Stimulated activated memory B cell treated with anti-CD40 and anti-IgM and Interleukin-4, amounts not matched to agents 10 μg/mL and 1 μg/mL and 100 μg/mL, for 72 hours (primary cell): ENCODE measurements at regions not wholly inside any gene's neighbourhood (a gene's known extent, or its start where the extent isn't known, plus 50 kb on each side); places are given as distances from the start of the nearest gene placed in this dataset.

Source experiments
- ATAC-seq: fragments of 150-1000 bp; cut with Tn5 transposase; 2 replicates; pipeline ENCODE4 v1.10.0; 2021
- H3K27ac Mint-ChIP-seq: one replicate; pipeline ENCODE4 v1.8.0; 2022; ENCODE audit warnings: mild to moderate bottlenecking, mixed read lengths
- H3K27me3 Mint-ChIP-seq: one replicate; pipeline ENCODE4 v1.8.0; 2022; ENCODE audit warnings: mixed read lengths
- H3K36me3 Mint-ChIP-seq: one replicate; pipeline ENCODE4 v1.8.0; 2022; ENCODE audit warnings: mixed read lengths
- H3K4me1 Mint-ChIP-seq: one replicate; pipeline ENCODE4 v1.8.0; 2022; ENCODE audit warnings: mixed read lengths
- H3K4me3 Mint-ChIP-seq: one replicate; pipeline ENCODE4 v1.8.0; 2022; ENCODE audit warnings: mild to moderate bottlenecking, moderate library complexity, mixed read lengths
- H3K9me3 Mint-ChIP-seq: one replicate; pipeline ENCODE4 v1.8.0; 2022; ENCODE audit warnings: mixed read lengths

DNA sequence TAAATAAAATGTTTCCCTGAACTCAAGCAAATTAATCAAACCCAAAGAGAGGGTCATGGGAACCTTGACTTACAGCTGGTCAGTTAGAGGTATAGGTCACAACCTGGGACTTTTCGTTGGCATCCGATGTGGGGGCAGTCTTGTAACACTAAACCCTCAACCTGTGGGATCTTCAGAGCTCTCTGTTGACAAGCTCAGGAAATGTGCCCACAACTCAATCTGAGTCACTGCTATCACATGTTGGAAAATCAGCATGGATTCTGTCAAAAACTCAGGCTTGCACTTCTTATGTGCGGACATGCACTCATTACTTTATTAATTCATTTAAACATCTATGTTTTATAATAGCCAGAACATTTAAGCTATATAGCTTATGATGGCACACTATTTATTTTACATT, 424.6 kb upstream of the SORCS1 start:
- no peaks in the 10 kb centered on the region for H3K36me3 Mint-ChIP-seq
- H3K4me1 Mint-ChIP-seq: no peaks in the 10 kb centered on the region
- peaks cover 14% of the 10 kb centered on the region for H3K9me3 Mint-ChIP-seq
- no peaks in the 10 kb centered on the region for H3K27me3 Mint-ChIP-seq
- no peak overlapping the region for H3K27ac Mint-ChIP-seq
- no peak overlapping the region for H3K4me3 Mint-ChIP-seq
- ATAC-seq: no peak

DNA sequence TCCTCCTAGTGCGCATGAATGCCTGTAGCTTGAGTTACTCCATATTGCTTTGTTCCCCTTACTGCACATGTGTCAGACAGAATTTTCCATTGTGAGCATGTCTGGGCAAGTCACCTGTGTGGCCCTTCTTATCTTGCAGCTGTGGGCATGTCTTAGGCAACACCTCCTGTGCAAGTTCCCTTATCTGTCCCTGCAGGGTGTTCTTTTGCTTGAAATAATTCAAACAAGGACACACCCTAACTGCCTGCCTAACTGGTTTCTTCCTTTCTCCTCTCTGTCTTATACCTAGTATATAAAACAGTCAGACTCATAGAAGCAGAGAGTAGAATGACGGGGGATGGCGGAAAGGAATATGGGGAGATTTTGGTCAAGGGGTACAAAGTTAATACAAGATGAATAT, 421.1 kb upstream of the SORCS1 start:
- Mint-ChIP-seq H3K36me3 (no peaks in the 10 kb centered on the region), H3K4me3 (no peak overlapping the region)
- ATAC-seq: no peak

DNA sequence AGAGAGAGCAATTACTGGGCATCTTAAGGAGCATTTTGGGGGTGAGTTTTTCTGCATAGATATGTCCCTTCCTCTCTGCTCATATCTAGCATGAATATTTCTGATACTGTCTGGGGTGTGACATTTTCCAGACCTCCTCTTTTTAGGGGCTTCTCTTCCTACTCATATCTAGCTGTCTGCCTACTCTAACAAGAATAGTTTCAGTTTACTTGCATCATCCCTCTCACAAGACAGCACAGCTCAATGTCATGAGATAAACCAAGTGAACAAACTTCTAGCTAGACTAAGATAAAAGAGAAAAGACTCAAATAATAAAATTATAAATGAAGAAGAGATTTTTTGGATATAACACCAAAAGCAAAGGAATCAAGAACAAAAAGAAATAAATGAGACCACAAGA, 419.5 kb upstream of the SORCS1 start:
- Mint-ChIP-seq H3K4me1 (no peaks in the 10 kb centered on the region), H3K36me3 (no peaks in the 10 kb centered on the region), H3K27me3 (no peaks in the 10 kb centered on the region), H3K27ac (no peak overlapping the region), H3K9me3 (peaks cover 14% of the 10 kb centered on the region), H3K4me3 (no peak overlapping the region)
- ATAC-seq: no peak

More for the DNA sequence above, 421.1 kb upstream of the SORCS1 start:
- Mint-ChIP-seq H3K4me1 (no peaks in the 10 kb centered on the region), H3K27me3 (no peaks in the 10 kb centered on the region), H3K27ac (no peak overlapping the region), H3K9me3 (peaks cover 14% of the 10 kb centered on the region)

DNA sequence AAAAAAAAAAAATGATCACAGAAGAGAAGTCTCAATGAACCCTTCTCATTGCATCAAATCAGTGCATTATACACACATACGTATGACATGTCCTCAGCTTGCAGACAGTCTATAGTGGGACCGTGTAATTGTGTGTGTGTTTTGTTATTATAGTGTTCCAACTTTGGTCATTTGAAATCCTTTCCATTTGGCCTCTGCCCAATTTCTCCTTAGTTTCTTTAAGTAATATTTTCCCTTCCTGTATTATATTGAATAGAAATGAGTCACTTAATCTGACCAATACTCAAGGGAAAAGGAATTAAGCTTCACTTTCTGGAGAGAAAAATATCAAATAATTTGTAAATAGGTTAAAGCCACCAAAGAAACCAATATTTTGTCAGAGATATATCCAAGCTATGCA, 415.5 kb upstream of the SORCS1 start:
- H3K27me3 Mint-ChIP-seq: no peaks in the 10 kb centered on the region
- H3K4me1 Mint-ChIP-seq: no peaks in the 10 kb centered on the region
- no peak for ATAC-seq
- no peaks in the 10 kb centered on the region for H3K36me3 Mint-ChIP-seq
- peaks cover 2% of the 10 kb centered on the region for H3K9me3 Mint-ChIP-seq
- H3K27ac Mint-ChIP-seq: no peak overlapping the region
- H3K4me3 Mint-ChIP-seq: no peak overlapping the region

DNA sequence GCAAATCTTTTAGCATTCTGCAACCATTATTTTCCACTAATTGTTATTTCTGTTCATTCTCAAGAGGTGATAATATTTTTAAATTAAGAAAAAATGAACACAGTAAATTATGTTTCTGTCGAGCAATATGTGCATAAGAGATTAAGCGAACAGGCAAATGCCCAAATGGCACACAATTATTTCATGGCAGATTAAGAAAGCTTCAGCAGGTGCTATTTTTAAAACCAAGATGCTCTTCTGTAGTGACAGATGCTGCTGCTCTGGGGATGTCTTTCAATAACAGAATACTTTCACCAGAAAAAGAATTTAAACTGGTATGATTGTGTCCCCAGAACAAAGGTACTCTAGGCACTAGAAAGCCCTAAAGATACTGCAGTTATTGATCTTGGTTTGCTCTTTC, 412.7 kb upstream of the SORCS1 start:
- H3K27ac Mint-ChIP-seq: no peak overlapping the region
- H3K27me3 Mint-ChIP-seq: no peaks in the 10 kb centered on the region
- H3K9me3 Mint-ChIP-seq: no peaks in the 10 kb centered on the region
- no peak overlapping the region for H3K4me3 Mint-ChIP-seq
- H3K4me1 Mint-ChIP-seq: no peaks in the 10 kb centered on the region
- H3K36me3 Mint-ChIP-seq: no peaks in the 10 kb centered on the region
- ATAC-seq: no peak

DNA sequence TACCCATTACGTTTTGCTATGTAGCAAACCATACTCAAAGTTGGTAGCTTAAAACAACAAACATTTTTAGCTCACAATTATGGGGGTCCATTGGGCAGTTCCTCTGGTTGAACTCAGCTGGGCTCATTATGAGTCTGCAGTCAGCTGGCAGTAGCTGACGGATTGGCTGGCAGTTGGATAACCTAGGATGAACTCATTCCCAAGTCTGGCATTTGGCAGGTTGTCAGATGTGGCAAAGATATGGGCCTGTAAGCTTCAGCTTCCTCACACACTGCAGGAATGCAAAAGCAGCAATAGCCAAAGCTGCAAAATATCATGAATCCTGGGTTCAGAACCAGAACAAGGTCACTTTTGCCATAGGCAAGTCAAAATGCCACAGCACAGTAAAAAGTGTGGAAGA, 412.2 kb upstream of the SORCS1 start:
- no peak for ATAC-seq
- H3K36me3 Mint-ChIP-seq: no peaks in the 10 kb centered on the region
- no peak overlapping the region for H3K4me3 Mint-ChIP-seq
- H3K4me1 Mint-ChIP-seq: no peaks in the 10 kb centered on the region
- H3K27me3 Mint-ChIP-seq: no peaks in the 10 kb centered on the region
- no peak overlapping the region for H3K27ac Mint-ChIP-seq
- H3K9me3 Mint-ChIP-seq: no peaks in the 10 kb centered on the region

DNA sequence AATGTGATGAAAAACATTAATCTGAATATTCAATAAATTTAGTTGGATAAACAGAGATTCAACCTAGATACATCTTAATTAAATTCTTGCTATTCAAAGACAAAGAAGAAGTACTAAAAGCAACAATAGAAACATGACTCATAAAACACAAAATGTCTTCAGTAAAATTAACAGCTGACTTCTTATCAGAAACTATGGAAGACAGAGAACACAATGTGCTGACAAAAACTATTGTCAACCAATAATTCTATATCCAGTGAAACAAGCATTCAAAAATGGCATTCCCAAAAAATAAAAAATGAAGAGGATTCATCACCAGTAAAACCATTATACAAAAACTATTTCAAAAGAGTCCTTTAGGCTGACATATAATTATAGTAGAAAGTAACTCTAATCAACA, 400.5 kb upstream of the SORCS1 start:
- Mint-ChIP-seq H3K36me3 (no peaks in the 10 kb centered on the region), H3K4me1 (no peaks in the 10 kb centered on the region), H3K9me3 (peaks cover 3% of the 10 kb centered on the region), H3K27me3 (no peaks in the 10 kb centered on the region), H3K4me3 (no peak overlapping the region), H3K27ac (no peak overlapping the region)
- ATAC-seq: no peak

DNA sequence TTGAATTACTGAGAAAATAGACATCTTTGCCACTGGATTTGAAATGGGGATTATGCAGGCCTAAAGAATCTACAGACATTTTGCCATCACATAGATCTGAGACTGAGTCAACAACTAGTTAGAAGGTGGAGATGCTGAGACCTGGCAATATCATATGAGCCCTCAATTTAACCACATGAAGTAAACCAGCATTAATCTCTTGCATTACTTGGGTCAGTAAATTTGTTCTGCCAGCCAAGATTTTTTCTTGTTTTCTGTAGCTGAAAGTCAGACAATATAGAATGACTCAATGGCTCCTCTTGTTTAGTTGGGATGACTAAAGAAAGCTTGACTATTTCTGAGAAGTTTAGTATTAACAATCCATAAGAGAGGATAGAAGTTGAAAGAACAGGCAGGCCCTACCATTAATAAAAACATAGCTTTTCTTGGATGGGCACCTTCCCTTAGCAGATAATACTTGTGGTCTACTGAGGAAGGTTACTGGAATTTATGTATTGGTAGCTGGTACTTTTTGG, 396.7 kb upstream of the SORCS1 start:
- Mint-ChIP-seq H3K27ac (no peak overlapping the region), H3K27me3 (no peaks in the 10 kb centered on the region), H3K36me3 (no peaks in the 10 kb centered on the region), H3K4me3 (no peak overlapping the region), H3K9me3 (peaks cover 3% of the 10 kb centered on the region), H3K4me1 (no peaks in the 10 kb centered on the region)
- ATAC-seq: no peak

DNA sequence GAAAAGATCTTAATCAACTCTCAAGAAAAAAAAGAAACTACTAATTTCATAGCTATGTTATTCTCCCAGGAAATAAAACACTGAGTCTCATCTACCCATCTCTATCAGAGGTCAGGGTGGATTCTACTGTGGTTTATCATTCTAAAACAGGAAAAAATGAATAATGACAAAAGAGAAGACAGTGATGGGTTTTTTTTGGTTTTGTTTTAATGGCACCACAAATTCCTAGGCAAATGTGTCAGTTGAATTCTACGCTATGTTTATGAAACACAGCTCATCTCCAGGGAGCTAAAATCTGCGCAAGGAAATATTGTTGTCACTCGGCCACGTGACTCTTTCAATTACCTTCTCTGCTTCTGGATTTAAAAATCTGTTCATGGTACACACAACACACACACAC, 393.4 kb upstream of the SORCS1 start:
- no peak for ATAC-seq
- Mint-ChIP-seq H3K4me3 (no peak overlapping the region), H3K9me3 (no peaks in the 10 kb centered on the region), H3K4me1 (peaks cover 14% of the 10 kb centered on the region), H3K27ac (no peak overlapping the region), H3K27me3 (no peaks in the 10 kb centered on the region), H3K36me3 (no peaks in the 10 kb centered on the region)

DNA sequence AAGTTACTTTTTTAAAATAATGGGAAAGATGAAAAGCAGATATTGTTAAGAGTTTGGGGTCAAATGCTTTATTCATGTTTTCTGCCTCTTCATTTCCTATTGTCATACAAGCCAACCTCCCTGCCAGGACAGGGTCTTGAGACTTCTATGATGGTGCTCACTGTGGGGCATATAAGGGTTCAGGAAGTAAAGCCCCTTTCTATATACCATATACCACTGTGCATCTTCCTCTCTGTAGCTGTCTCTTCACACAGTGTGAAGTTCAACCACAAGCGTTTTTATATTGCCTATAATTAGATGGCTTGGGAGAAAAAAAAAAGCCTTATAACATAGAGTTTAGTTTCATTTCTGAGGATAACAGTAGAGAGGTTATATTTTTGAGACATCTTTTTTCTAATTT, 389.8 kb upstream of the SORCS1 start:
- Mint-ChIP-seq H3K4me1 (peaks cover 14% of the 10 kb centered on the region), H3K36me3 (no peaks in the 10 kb centered on the region), H3K9me3 (no peaks in the 10 kb centered on the region), H3K27me3 (no peaks in the 10 kb centered on the region), H3K27ac (no peak overlapping the region), H3K4me3 (no peak overlapping the region)
- ATAC-seq: peak; percentile 48

DNA sequence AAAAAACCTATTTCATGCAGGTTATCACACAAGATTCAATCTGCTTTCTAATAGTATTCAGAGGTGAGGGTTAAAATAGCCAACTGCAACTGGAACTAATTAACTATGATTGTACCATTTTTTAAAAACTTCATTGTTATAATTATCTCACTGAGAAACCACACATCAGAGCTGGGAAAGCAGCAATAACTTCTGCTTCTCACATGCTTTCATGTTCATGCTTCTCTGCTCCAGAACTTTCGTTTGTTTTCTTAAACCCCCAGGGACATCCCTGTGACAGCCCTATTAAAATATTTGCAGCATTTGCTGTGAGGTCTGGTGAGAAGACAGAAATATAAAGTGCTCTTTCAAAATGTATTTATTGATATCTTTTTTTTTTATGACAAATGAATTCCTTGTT, 389.0 kb upstream of the SORCS1 start:
- Mint-ChIP-seq H3K27me3 (no peaks in the 10 kb centered on the region), H3K36me3 (no peaks in the 10 kb centered on the region), H3K9me3 (no peaks in the 10 kb centered on the region), H3K4me3 (no peak overlapping the region), H3K4me1 (peaks cover 14% of the 10 kb centered on the region), H3K27ac (no peak overlapping the region)
- ATAC-seq: peak; percentile 62

DNA sequence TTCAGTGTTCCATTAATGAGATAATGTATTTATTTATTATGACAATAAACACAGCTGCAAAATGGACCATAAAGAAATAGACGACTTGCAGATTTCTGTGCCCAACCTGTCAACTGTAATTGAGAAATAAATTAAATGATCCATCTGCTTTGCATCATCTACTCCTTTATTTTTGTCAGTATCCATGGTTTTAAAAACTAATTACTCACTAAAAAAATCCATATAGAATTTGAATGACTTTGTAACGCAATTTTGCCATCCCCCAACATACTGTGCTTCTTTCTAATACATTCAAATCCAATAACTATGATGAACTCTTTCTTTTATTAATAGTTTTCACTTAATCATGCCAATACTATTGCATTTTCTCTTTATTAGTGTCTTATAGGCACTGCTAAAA, 388.5 kb upstream of the SORCS1 start:
- no peak for ATAC-seq
- no peak overlapping the region for H3K4me3 Mint-ChIP-seq
- no peak overlapping the region for H3K27ac Mint-ChIP-seq
- no peaks in the 10 kb centered on the region for H3K36me3 Mint-ChIP-seq
- peaks cover 14% of the 10 kb centered on the region for H3K4me1 Mint-ChIP-seq
- H3K9me3 Mint-ChIP-seq: no peaks in the 10 kb centered on the region
- no peaks in the 10 kb centered on the region for H3K27me3 Mint-ChIP-seq

DNA sequence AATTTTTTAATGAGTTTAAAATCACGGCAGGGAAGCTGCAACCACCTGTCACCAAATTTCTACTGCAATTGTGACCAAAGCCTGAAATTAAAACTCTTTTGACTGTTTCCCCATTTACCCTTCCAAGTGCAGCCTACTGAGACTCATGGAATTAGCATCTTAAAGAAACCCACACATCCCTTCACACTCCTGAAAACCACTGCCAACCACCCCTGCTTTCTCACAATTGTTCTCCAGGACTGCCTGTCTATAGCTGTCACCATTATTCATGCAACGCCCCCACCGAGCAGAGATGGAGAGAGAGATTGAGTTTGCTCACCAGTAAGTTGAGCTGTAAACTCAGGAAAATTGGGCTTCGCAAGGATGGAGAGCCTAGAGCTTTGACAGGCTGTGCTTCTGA, 383.8 kb upstream of the SORCS1 start:
- no peak overlapping the region for H3K27ac Mint-ChIP-seq
- no peaks in the 10 kb centered on the region for H3K27me3 Mint-ChIP-seq
- peaks cover under 1% of the 10 kb centered on the region for H3K9me3 Mint-ChIP-seq
- H3K4me1 Mint-ChIP-seq: no peaks in the 10 kb centered on the region
- H3K4me3 Mint-ChIP-seq: no peak overlapping the region
- no peak for ATAC-seq
- no peaks in the 10 kb centered on the region for H3K36me3 Mint-ChIP-seq

DNA sequence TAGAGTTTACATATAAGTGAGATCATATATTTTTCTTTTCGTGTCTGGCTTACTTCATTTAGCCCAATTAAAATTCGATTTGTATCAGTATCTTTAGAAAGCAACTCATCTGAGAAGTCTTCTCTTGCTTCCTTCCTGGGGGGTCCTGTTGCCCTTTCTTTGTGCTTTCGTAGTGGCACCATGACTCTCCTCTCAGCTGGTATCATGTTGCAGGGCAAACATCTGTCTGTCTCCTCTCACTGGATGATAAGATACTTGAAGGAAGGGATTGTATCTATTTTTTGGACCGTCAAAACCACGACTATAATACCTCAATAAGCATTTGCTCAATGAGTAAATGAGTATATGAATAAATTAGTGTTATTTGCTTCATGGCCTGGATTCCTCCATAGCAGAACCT, 382.5 kb upstream of the SORCS1 start:
- H3K4me3 Mint-ChIP-seq: no peak overlapping the region
- H3K36me3 Mint-ChIP-seq: no peaks in the 10 kb centered on the region
- H3K27me3 Mint-ChIP-seq: no peaks in the 10 kb centered on the region
- no peak for ATAC-seq
- peaks cover 3% of the 10 kb centered on the region for H3K9me3 Mint-ChIP-seq
- no peaks in the 10 kb centered on the region for H3K4me1 Mint-ChIP-seq
- H3K27ac Mint-ChIP-seq: no peak overlapping the region

DNA sequence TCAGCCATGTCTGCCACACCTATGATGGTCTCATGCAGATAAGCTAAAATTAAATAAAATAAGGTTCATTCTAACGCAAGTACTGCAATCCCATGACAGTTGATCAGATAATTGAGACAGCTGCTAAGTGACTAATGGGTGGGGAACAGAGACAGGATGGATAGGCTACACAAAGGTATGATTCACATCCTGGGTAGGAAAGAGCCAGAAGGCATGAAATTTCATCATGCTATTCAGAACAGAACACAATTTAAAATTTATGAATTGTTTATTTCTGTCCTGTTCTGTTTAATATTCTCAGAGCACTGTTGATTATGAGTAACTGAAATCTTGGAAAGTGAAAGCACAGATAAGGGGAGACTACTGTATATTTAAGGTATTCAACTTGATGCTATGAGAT, 381.8 kb upstream of the SORCS1 start:
- ATAC-seq: no peak
- Mint-ChIP-seq H3K4me1 (no peaks in the 10 kb centered on the region), H3K27ac (no peak overlapping the region), H3K36me3 (no peaks in the 10 kb centered on the region), H3K4me3 (no peak overlapping the region), H3K9me3 (peaks cover 3% of the 10 kb centered on the region), H3K27me3 (no peaks in the 10 kb centered on the region)

DNA sequence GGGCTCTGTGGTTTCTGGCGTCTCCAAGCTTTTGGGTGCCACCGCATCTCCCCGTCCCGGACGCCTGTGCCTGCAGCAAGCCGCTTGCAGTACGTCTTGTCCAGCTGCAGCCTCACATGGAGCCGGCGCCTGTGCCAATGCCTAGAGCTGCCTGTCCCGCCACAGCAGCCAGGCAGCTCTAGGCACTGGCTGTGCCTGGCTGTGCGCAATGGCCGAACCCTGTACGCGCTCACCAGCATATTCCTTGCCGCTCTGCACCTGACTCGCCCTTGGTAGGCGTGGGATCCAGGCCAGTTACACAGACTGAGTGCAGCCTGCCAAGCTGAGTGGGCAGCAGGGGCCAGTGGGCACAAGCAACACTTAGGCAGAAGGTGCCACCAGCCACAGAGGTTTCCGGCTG, 381.2 kb upstream of the SORCS1 start:
- no peaks in the 10 kb centered on the region for H3K27me3 Mint-ChIP-seq
- no peak for ATAC-seq
- no peak overlapping the region for H3K4me3 Mint-ChIP-seq
- H3K4me1 Mint-ChIP-seq: no peaks in the 10 kb centered on the region
- no peaks in the 10 kb centered on the region for H3K36me3 Mint-ChIP-seq
- no peak overlapping the region for H3K27ac Mint-ChIP-seq
- H3K9me3 Mint-ChIP-seq: peaks cover 3% of the 10 kb centered on the region
